ENCODE measurements at regions not wholly inside any gene's neighbourhood (a gene's known extent, or its start where the extent isn't known, plus 50 kb on each side); places are given as distances from the start of the nearest gene placed in this dataset.

- TF ChIP-seq EZH2 (IDR thresholded peaks at IDR 0.05; ENCODE audit: low read length, unreplicated experiment) = no peak
- no peak for TF ChIP-seq CTCF (conservative IDR thresholded peaks at IDR 0.05; ENCODE audit: low read depth, low read length)
Measured at GRCh38 chr4:14152834-14153519, 525.5 kb upstream of the BOD1L1 start.
